ENCODE measurements at regions not wholly inside any gene's neighbourhood (a gene's known extent, or its start where the extent isn't known, plus 50 kb on each side); places are given as distances from the start of the nearest gene placed in this dataset.

DNA sequence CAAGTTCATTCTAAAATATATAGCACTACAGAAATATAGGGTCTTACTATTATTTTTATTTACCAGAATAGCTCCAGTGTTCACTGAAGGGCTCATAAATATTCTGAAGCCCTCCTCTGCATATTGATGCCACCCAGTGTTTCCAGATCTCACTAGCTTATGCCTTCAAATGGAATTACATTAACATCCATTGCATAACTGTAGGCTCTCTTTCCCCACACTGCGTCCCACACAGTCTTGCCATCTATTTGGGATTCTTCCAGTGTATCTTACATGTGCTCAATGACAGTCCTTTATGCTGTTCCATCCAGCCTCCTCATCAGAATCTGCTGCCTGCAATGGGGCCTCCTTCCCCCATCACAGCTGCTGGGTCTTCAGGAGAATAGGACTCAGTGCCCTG lies 137.2 kb downstream of the CYSLTR2 start:
- DNase-seq (no peak), ATAC-seq (ENCODE audit: low read depth) (no peak)
- Mint-ChIP-seq H3K4me3 (no peak overlapping the region), H3K36me3 (ENCODE audit: low read depth) (no peaks in the 10 kb centered on the region), H3K27ac (no peak overlapping the region), H3K27me3 (peaks cover 7% of the 10 kb centered on the region), H3K9me3 (no peaks in the 10 kb centered on the region), H3K4me1 (no peaks in the 10 kb centered on the region)
- TF ChIP-seq, protein P1, sequence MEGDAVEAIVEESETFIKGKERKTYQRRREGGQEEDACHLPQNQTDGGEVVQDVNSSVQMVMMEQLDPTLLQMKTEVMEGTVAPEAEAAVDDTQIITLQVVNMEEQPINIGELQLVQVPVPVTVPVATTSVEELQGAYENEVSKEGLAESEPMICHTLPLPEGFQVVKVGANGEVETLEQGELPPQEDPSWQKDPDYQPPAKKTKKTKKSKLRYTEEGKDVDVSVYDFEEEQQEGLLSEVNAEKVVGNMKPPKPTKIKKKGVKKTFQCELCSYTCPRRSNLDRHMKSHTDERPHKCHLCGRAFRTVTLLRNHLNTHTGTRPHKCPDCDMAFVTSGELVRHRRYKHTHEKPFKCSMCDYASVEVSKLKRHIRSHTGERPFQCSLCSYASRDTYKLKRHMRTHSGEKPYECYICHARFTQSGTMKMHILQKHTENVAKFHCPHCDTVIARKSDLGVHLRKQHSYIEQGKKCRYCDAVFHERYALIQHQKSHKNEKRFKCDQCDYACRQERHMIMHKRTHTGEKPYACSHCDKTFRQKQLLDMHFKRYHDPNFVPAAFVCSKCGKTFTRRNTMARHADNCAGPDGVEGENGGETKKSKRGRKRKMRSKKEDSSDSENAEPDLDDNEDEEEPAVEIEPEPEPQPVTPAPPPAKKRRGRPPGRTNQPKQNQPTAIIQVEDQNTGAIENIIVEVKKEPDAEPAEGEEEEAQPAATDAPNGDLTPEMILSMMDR (IDR thresholded peaks at IDR 0.05) = no peak
- intact Hi-C loops (cut with micrococcal nuclease) = no loop called here
- ChIA-PET CTCF (no interaction called here), POLR2A (no interaction called here)

DNA sequence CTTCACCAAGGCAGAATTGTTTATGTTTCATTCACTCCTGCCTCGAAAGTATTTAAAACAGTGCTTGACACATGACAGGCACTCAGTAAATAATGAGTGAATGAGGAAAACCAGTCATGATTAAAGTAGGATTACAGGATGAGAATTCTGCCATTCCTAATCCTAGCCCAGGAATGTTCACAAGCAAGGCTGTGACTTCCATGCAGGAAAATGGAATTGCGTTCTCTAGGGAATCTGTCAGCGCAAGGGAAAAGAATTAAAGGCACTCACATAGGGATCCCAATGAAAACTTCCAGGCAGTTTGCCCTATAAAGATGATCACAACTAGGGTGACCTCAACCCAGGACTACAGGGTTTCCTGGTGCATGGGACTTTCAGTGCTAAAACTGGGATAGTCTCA lies 143.4 kb downstream of the CYSLTR2 start:
- no peak for ATAC-seq (ENCODE audit: low read depth)
- H3K4me1 Mint-ChIP-seq = no peaks in the 10 kb centered on the region

DNA sequence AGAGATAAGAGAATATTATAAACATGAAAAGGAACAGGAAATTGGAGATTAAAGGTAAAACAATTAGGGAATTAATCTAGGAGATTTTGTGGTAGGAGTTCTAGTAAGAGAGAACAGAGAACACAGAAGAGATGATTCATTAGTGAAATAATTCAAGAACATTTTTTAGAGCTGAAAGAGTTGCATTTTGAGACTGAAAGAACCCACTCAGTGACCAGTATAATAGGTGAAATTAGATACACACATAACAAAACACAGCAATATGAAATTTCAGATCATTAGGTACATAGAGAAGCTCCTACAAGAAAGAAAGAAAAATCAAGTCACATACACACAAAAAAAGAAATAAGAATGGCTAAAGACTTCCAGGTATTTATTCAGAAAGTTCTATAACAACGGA lies 144.0 kb downstream of the CYSLTR2 start:
- intact Hi-C loops (cut with micrococcal nuclease) = no loop called here
- ChIA-PET CTCF (no interaction called here), POLR2A (no interaction called here)
- Mint-ChIP-seq H3K4me1 (no peaks in the 10 kb centered on the region), H3K27ac (no peak overlapping the region), H3K9me3 (no peaks in the 10 kb centered on the region), H3K27me3 (peaks cover 7% of the 10 kb centered on the region), H3K4me3 (no peak overlapping the region), H3K36me3 (ENCODE audit: low read depth) (no peaks in the 10 kb centered on the region)
- ATAC-seq (ENCODE audit: low read depth) = no peak
- TF ChIP-seq, protein P1 (IDR thresholded peaks at IDR 0.05) = no peak
- no peak for DNase-seq

More for the DNA sequence above, 143.4 kb downstream of the CYSLTR2 start:
- no peaks in the 10 kb centered on the region for H3K36me3 Mint-ChIP-seq (ENCODE audit: low read depth)
- ChIA-PET CTCF (no interaction called here), POLR2A (no interaction called here)
- H3K27ac Mint-ChIP-seq = no peak overlapping the region
- TF ChIP-seq, protein P1 (IDR thresholded peaks at IDR 0.05) = no peak
- H3K4me3 Mint-ChIP-seq = no peak overlapping the region
- H3K27me3 Mint-ChIP-seq = peaks cover 7% of the 10 kb centered on the region
- DNase-seq = no peak
- intact Hi-C loops (cut with micrococcal nuclease) = no loop called here
- no peaks in the 10 kb centered on the region for H3K9me3 Mint-ChIP-seq

DNA sequence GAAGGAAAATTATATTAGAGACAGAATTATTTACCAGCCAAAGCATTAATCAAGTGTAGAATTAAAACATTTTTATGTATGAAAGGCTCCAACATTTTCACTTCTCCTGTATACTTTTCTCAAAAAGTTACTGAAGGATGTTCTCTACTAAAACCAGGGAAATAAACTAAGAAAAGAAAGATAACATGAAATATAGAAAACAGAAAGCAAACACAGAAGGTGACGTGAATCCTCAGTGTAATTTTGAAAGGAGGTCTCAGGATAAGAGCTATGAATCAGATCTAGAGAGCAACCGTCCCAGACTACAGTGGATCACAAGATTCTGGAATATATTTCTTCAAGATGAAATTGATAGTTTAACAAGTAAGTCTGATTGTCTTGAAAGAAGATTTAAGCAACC lies 144.5 kb downstream of the CYSLTR2 start:
- TF ChIP-seq, protein P1 (IDR thresholded peaks at IDR 0.05) = no peak
- ChIA-PET POLR2A (no interaction called here), CTCF (no interaction called here)
- intact Hi-C loops (cut with micrococcal nuclease) = no loop called here
- Mint-ChIP-seq H3K27me3 (peaks cover 7% of the 10 kb centered on the region), H3K9me3 (no peaks in the 10 kb centered on the region), H3K4me1 (no peaks in the 10 kb centered on the region), H3K27ac (no peak overlapping the region), H3K36me3 (ENCODE audit: low read depth) (no peaks in the 10 kb centered on the region), H3K4me3 (no peak overlapping the region)
- DNase-seq (no peak), ATAC-seq (ENCODE audit: low read depth) (no peak)

DNA sequence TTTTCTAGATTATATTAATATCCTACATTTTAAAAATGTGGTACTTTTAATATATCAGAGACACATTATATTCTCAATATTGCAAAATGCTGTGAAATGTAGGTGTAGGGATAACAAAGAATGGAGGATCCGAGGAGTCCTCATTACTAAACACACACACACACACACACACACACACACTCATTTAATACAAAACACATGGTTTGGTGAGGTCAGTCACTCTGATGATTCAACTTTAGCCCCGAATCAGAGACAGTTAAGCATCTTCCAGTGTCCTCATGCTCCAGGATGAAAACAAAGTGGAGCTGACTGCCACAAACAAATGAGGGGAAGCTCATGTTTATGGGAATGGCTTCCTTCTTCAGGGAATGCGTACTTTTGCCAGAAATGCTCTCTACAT lies 147.5 kb downstream of the CYSLTR2 start:
- ChIA-PET POLR2A (no interaction called here), CTCF (no interaction called here)
- H3K4me1 Mint-ChIP-seq = no peaks in the 10 kb centered on the region
- ATAC-seq (ENCODE audit: low read depth) = no peak
- H3K27me3 Mint-ChIP-seq = peaks cover 3% of the 10 kb centered on the region
- TF ChIP-seq, protein P1 (IDR thresholded peaks at IDR 0.05) = no peak
- no peak overlapping the region for H3K27ac Mint-ChIP-seq
- DNase-seq = no peak
- intact Hi-C loops (cut with micrococcal nuclease) = no loop called here
- no peaks in the 10 kb centered on the region for H3K36me3 Mint-ChIP-seq (ENCODE audit: low read depth)
- no peaks in the 10 kb centered on the region for H3K9me3 Mint-ChIP-seq
- no peak overlapping the region for H3K4me3 Mint-ChIP-seq

Measured in activated B cell treated with CpG ODN at 0.5 μM for 24 hours (primary cell).